HepG2 (cell line): ENCODE measurements at regions not wholly inside any gene's neighbourhood (a gene's known extent, or its start where the extent isn't known, plus 50 kb on each side); places are given as distances from the start of the nearest gene placed in this dataset.

Source experiments
- ATAC-seq: fragments of 200-7000 bp; cut with Tn5 transposase; 3 replicates; pipeline ENCODE4 v1.9.1; 2020; ENCODE audit warnings: mild to moderate bottlenecking, moderate library complexity
- BruUV-seq: library from RNA; stranded (reverse); fragments of 400-500 nt; replicated peaks from 2 replicates; lab custom pipeline; 2021; lab: Mats Ljungman, UMichigan
- CTCF ChIA-PET: fragments of 300-600 bp; formaldehyde crosslinking; extraction: SDS; loops from one replicate; lab custom pipeline; 2021; ENCODE audit warnings: low total read pairs, inconsistent platforms, low intra/inter-chr PET ratio; lab: Yijun Ruan, JAX
- POLR2A ChIA-PET: fragments of 350-600 bp; sonication (Branson Sonifier 250); formaldehyde crosslinking; loops from one replicate; lab custom pipeline; 2020; ENCODE audit warnings: antibody characterized with exemption, inconsistent platforms; lab: Yijun Ruan, JAX
- DNase-seq: peaks from one replicate; pipeline ENCODE4 v3.0.0-alpha.2; 2015; ENCODE audit warnings: low spot score
- FAIRE-seq: peaks from 3 replicates; lab custom pipeline; 2011; peaks lifted over from hg19 to GRCh38; lab: Jason Lieb, UNC
- H2AFZ ChIP-seq: one replicate; pipeline ENCODE4 v1.6.1; 2011; ENCODE audit warnings: low read length, inconsistent platforms
- H3K27ac ChIP-seq: fragments of 300-600 bp; 3 replicates; pipeline ENCODE4 v1.8.0; 2011; ENCODE audit warnings: mixed run types, mild to moderate bottlenecking, mixed read lengths, low read length, inconsistent platforms; ENCODE audit not compliant: insufficient read depth; ENCODE audit errors: extremely low read length
- H3K27me3 ChIP-seq, 2 experiments: fragments of 200-600 bp in 1 of 2; 2 replicates in 1 of 2; 3 replicates in 1 of 2; pipeline versions ENCODE4 v1.6.0 to v1.8.0; 2011; ENCODE audit warnings: low read length in 2 of 2, mild to moderate bottlenecking in 2 of 2, moderate library complexity in 2 of 2, inconsistent platforms in 1 of 2; ENCODE audit not compliant: insufficient read depth in 2 of 2, control insufficient read depth in 1 of 2
- H3K36me3 ChIP-seq, 2 experiments: fragments of 200-600 bp in 1 of 2; replicated peaks in 1 of 2; 2 replicates in 1 of 2; 3 replicates in 1 of 2; pipeline versions ENCODE4 v1.5.1 to v1.8.0; 2011; ENCODE audit warnings: low read length in 2 of 2, inconsistent platforms in 1 of 2; ENCODE audit not compliant: insufficient read depth in 2 of 2, control insufficient read depth in 1 of 2
- H3K4me1 ChIP-seq: 2 replicates; pipeline ENCODE4 v1.5.1; 2012; ENCODE audit warnings: low read length, inconsistent platforms; ENCODE audit not compliant: insufficient read depth
- H3K4me2 ChIP-seq: 2 replicates; pipeline ENCODE4 v1.6.0; 2011; ENCODE audit warnings: low read depth, low read length, inconsistent platforms
- H3K4me3 ChIP-seq, 3 experiments: fragments of 200-600 bp in 1 of 3; sonication (generic), shearing (Covaris generic) in 1 of 3; replicated peaks in 1 of 3; 2 replicates each; pipeline ENCODE4 v1.5.1; 2011 to 2016; ENCODE audit warnings: low read length in 3 of 3, inconsistent platforms in 2 of 3, low read depth in 2 of 3, mild to moderate bottlenecking in 2 of 3, control low read depth in 1 of 3, mixed read lengths in 1 of 3; ENCODE audit not compliant: insufficient read depth in 1 of 3
- H3K79me2 ChIP-seq: one replicate; pipeline ENCODE4 v1.6.1; 2011; ENCODE audit warnings: low read length, inconsistent platforms; ENCODE audit not compliant: insufficient read depth
- H3K9ac ChIP-seq: 2 replicates; pipeline ENCODE4 v1.6.0; 2011; ENCODE audit warnings: mild to moderate bottlenecking, low read depth, low read length, inconsistent platforms; ENCODE audit not compliant: insufficient read depth
- H3K9me3 ChIP-seq: 2 replicates; pipeline ENCODE4 v1.5.1; 2012; ENCODE audit warnings: mild to moderate bottlenecking, low read length
- H4K20me1 ChIP-seq: 2 replicates; pipeline ENCODE4 v1.6.0; 2011; ENCODE audit warnings: inconsistent platforms, mild to moderate bottlenecking, low read length, moderate library complexity; ENCODE audit not compliant: insufficient read depth
- ATRX ChIP-seq: sonication (generic); formaldehyde crosslinking; IDR thresholded peaks from 2 replicates; pipeline ENCODE4 v1.4.0; 2020; ENCODE audit warnings: missing genetic modification reagents, borderline replicate concordance
- FIP1L1 ChIP-seq: fragments of 200-400 bp; formaldehyde crosslinking; IDR thresholded peaks from 2 replicates; pipeline ENCODE4 v1.6.1; 2018; ENCODE audit warnings: low read depth, mild to moderate bottlenecking, low read length, moderate library complexity, borderline replicate concordance; ENCODE audit not compliant: insufficient read depth
- FOXP1 ChIP-seq, 2 experiments: fragments of 450-650 bp in 1 of 2; IDR thresholded peaks; 2 replicates each; pipeline ENCODE4 v1.6.1; 2017 to 2018; ENCODE audit warnings: antibody characterized with exemption in 1 of 2
- HNF1A ChIP-seq, 2 experiments: sonication (generic) in 1 of 2; formaldehyde crosslinking in 1 of 2; IDR thresholded peaks; 2 replicates each; pipeline versions ENCODE4 v1.4.0 to v1.6.1; 2016 to 2020; ENCODE audit warnings: borderline replicate concordance in 1 of 2, low read depth in 1 of 2, mild to moderate bottlenecking in 1 of 2, missing genetic modification reagents in 1 of 2
- HNRNPK ChIP-seq: fragments of 200-400 bp; formaldehyde crosslinking; IDR thresholded peaks from 2 replicates; pipeline ENCODE4 v1.6.1; 2018; ENCODE audit warnings: low read length, low read depth, moderate library complexity, mild to moderate bottlenecking; ENCODE audit not compliant: poor library complexity, severe bottlenecking
- MEIS1 ChIP-seq: sonication (generic); formaldehyde crosslinking; IDR thresholded peaks from 2 replicates; pipeline ENCODE4 v1.9.0; 2021; ENCODE audit warnings: mild to moderate bottlenecking, missing genetic modification reagents, moderate library complexity, borderline replicate concordance
- NFYC ChIP-seq: IDR thresholded peaks from 2 replicates; pipeline ENCODE4 v1.6.1; 2016; ENCODE audit warnings: missing genetic modification reagents, missing compliant biosample characterization
- TBX2 ChIP-seq: sonication (generic); formaldehyde crosslinking; IDR thresholded peaks from 2 replicates; pipeline ENCODE4 v1.5.0; 2020; ENCODE audit warnings: missing genetic modification reagents, mild to moderate bottlenecking, borderline replicate concordance
- TMF1 ChIP-seq: sonication (generic); formaldehyde crosslinking; IDR thresholded peaks from 2 replicates; pipeline ENCODE4 v1.8.1; 2022; ENCODE audit warnings: low read depth, missing genetic modification reagents
- ZFP1 ChIP-seq: IDR thresholded peaks from 2 replicates; pipeline ENCODE4 v1.6.1; 2016
- ZMYM3 ChIP-seq: sonication (generic); formaldehyde crosslinking; IDR thresholded peaks from 2 replicates; pipeline ENCODE4 v1.5.1; 2020; ENCODE audit warnings: mild to moderate bottlenecking, missing genetic modification reagents
- ZNF225 ChIP-seq: sonication (generic); formaldehyde crosslinking; IDR thresholded peaks from 2 replicates; pipeline ENCODE4 v1.4.0; 2020; ENCODE audit warnings: mild to moderate bottlenecking, missing genetic modification reagents
- ZNF264 ChIP-seq: sonication (generic); formaldehyde crosslinking; IDR thresholded peaks from 2 replicates; pipeline ENCODE4 v1.4.0; 2020; ENCODE audit warnings: missing genetic modification reagents
- ZNF337 ChIP-seq: sonication (generic); formaldehyde crosslinking; IDR thresholded peaks from 2 replicates; pipeline ENCODE4 v1.5.1; 2020; ENCODE audit warnings: missing genetic modification reagents, low read depth, mild to moderate bottlenecking, borderline replicate concordance
- ZNF503 ChIP-seq: sonication (generic); formaldehyde crosslinking; IDR thresholded peaks from 2 replicates; pipeline ENCODE4 v1.4.0; 2020; ENCODE audit warnings: missing genetic modification reagents
- ZNF605 ChIP-seq: sonication (generic); formaldehyde crosslinking; IDR thresholded peaks from 2 replicates; pipeline ENCODE4 v1.8.0; 2022; ENCODE audit warnings: mild to moderate bottlenecking, missing genetic modification reagents
- ZNF790 ChIP-seq: sonication (generic); formaldehyde crosslinking; IDR thresholded peaks from 2 replicates; pipeline ENCODE4 v1.8.0; 2022; ENCODE audit warnings: missing genetic modification reagents, mild to moderate bottlenecking, borderline replicate concordance
- ZNF816 ChIP-seq: sonication (generic); formaldehyde crosslinking; IDR thresholded peaks from 2 replicates; pipeline ENCODE4 v1.8.0; 2022; ENCODE audit warnings: missing genetic modification reagents, mild to moderate bottlenecking, borderline replicate concordance
- WGBS: methylation state at CpG from one replicate; pipeline ENCODE4 v1.1.6; 2017; ENCODE audit warnings: low lambda C conversion rate; 5-methylcytosine and 5-hydroxymethylcytosine counted together
- in situ Hi-C: cut with HindIII; loops from 2 replicates; pipeline ENCODE4 v1.10.0; 2017; ENCODE audit warnings: low pct_unique_long_range_greater_than_20kb; ENCODE audit not compliant: extremely low pct_ligation_motif_present
- intact Hi-C: fragments of 100-400 bp; cut with micrococcal nuclease; formaldehyde crosslinking; loops from one replicate; pipeline ENCODE4 v1.10.0; 2022; ENCODE audit not compliant: unreplicated experiment

GRCh38 chr1:224513383-224513782 lies 78.8 kb upstream of the WDR26 start:
- no TSS peak for BruUV-seq
- H3K36me3 ChIP-seq: no peaks in the 10 kb centered on the region
- H3K9ac ChIP-seq: no peak overlapping the region
- in situ Hi-C loops: loop anchor here (5.0 to 10.0 kb wide), 3 partner anchors 129 to 411 kb away; partner anchors contain the start of gene DNAH14
- H3K27me3 ChIP-seq: no peaks in the 10 kb centered on the region; a peak in 1 of 5 replicates
- 0 out of 6 replicates have a peak overlapping the region, but pooled peaks of 1 of the 3 experiments have one; percentile 13 for H3K4me3 ChIP-seq
- FAIRE-seq: no peak
- DNase-seq: no peak
- peak overlapping the region; percentile 37 for H3K4me2 ChIP-seq
- ATAC-seq: peak; percentile 41
- no peaks in the 10 kb centered on the region for H3K9me3 ChIP-seq
- no peak overlapping the region for H2AFZ ChIP-seq
- no peaks in the 10 kb centered on the region for H4K20me1 ChIP-seq
- ChIA-PET CTCF (interaction anchor here (0.6 to 1.9 kb wide), 4 partner anchors 127 to 409 kb away, joined by 4 to 20 read pairs (median 6); no protein-coding TSS in a partner anchor), POLR2A (no interaction called here)
- H3K79me2 ChIP-seq: no peaks in the 10 kb centered on the region
- WGBS: 5% methylated on average over 5 of the region's 6 CpGs
- intact Hi-C loops: loop anchor here (1.0 kb wide), 3 partner anchors 128 to 409 kb away; no protein-coding TSS in a partner anchor
- H3K4me1 ChIP-seq: peaks cover 40% of the 10 kb centered on the region
- H3K27ac ChIP-seq: no peak overlapping the region
- no peak for TF ChIP-seq ZNF225 (CRISPR knock-in tag)
- no peak for TF ChIP-seq ZNF337 (CRISPR knock-in tag)
- no peak for TF ChIP-seq FOXP1 (IDR thresholded peaks at IDR 0.05)
- no peak for TF ChIP-seq FOXP1 (CRISPR knock-in tag; IDR thresholded peaks at IDR 0.05)
- no peak for TF ChIP-seq ZNF790 (CRISPR knock-in tag)
- TF ChIP-seq ZNF605: no peak
- TF ChIP-seq MEIS1: 0 out of 2 replicates have a peak, but pooled peaks have one; percentile 56
- 0 out of 2 replicates have a peak, but pooled peaks have one; percentile 9 for TF ChIP-seq ZMYM3 (CRISPR knock-in tag)
- TF ChIP-seq ZNF816 (CRISPR knock-in tag): no peak
- TF ChIP-seq TMF1: 0 out of 2 replicates have a peak, but pooled peaks have one; percentile 31
- TF ChIP-seq TBX2: no peak
- no peak for TF ChIP-seq ATRX (CRISPR knock-in tag)
- no peak for TF ChIP-seq HNF1A (IDR thresholded peaks at IDR 0.05; ENCODE audit: low read depth)
- no peak for TF ChIP-seq HNF1A (CRISPR knock-in tag; IDR thresholded peaks at IDR 0.05; ENCODE audit: borderline replicate concordance)
- TF ChIP-seq NFYC: no peak
- no peak for TF ChIP-seq ZNF264 (CRISPR knock-in tag)
- TF ChIP-seq HNRNPK: peak; percentile 13
- TF ChIP-seq ZNF503 (CRISPR knock-in tag): no peak
- no peak for TF ChIP-seq FIP1L1
- TF ChIP-seq ZFP1: no peak
